ENCODE measurements at regions not wholly inside any gene's neighbourhood (a gene's known extent, or its start where the extent isn't known, plus 50 kb on each side); places are given as distances from the start of the nearest gene placed in this dataset.

DNA sequence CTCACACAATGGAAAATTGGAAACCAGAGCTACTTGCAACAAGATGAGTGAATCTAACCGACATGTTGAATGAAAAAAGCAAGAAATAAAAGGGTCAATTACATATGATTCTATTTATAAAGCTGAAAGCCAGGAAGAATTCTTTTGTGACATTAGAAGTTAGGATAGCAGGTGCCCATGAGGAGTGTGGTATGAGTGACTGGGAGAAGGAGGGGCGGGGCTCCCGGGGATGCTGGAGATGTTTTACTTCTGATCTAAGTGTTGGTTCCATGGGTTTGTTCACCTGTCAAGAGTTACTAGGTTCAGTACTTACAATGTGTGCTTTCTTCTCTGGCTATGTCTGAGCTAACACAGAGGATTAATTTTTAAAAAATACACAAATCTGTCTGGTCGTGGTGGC is 60.8 kb downstream of the NSMCE3 start:
- Mint-ChIP-seq H3K27ac (no peak overlapping the region), H3K4me3 (no peak overlapping the region), H3K4me1 (peaks cover 2% of the 10 kb centered on the region), H3K36me3 (ENCODE audit: low read depth) (no peaks in the 10 kb centered on the region), H3K9me3 (no peaks in the 10 kb centered on the region), H3K27me3 (peaks cover 15% of the 10 kb centered on the region)
- POLR2A ChIA-PET: no interaction called here
- CTCF ChIA-PET: no interaction called here
- DNase-seq: no peak

DNA sequence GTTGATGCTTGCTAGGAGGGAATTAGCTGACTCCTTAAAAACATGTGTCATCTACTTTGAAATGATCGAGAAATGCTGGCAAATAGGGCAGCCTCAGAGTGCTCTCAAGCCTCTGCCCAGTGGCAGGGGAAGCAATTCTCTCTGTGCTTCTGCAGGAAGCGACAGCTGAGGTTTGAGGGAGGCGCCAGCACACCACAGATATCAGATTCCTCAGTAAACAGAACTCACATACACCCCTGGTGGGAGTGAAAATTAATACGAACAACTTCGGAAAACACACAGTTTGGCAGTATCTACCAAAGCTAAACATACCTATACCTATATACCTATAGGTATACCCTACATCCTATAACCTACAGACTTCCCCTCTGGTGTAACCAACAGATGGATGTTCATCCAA is 61.3 kb downstream of the NSMCE3 start:
- POLR2A ChIA-PET: no interaction called here
- Mint-ChIP-seq H3K4me3 (no peak overlapping the region), H3K27me3 (peaks cover 15% of the 10 kb centered on the region), H3K36me3 (ENCODE audit: low read depth) (no peaks in the 10 kb centered on the region), H3K27ac (no peak overlapping the region), H3K9me3 (no peaks in the 10 kb centered on the region), H3K4me1 (peaks cover 2% of the 10 kb centered on the region)
- CTCF ChIA-PET: no interaction called here
- no peak for DNase-seq

DNA sequence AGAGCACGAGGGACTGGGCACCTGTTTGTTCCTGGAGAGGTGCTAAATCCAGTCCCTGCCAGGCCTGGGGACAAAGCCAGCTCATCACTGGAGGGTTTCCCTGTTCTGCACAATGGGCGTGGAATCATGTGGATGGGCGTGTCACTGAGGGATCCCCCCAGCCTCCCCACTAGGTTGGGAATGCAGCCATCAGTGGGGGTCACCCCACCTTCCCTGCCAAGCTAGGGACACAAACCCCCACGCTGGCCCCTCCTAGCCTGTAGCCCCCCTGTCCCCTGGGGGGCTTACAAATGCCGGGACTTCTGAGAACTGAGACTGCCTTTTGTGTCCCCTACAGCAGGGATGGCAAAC is 61.9 kb downstream of the NSMCE3 start:
- Mint-ChIP-seq H3K27ac (no peak overlapping the region), H3K27me3 (peaks cover 15% of the 10 kb centered on the region), H3K4me3 (no peak overlapping the region), H3K36me3 (ENCODE audit: low read depth) (no peaks in the 10 kb centered on the region), H3K9me3 (no peaks in the 10 kb centered on the region), H3K4me1 (peaks cover 2% of the 10 kb centered on the region)
- ChIA-PET CTCF (no interaction called here), POLR2A (no interaction called here)
- DNase-seq: no peak

DNA sequence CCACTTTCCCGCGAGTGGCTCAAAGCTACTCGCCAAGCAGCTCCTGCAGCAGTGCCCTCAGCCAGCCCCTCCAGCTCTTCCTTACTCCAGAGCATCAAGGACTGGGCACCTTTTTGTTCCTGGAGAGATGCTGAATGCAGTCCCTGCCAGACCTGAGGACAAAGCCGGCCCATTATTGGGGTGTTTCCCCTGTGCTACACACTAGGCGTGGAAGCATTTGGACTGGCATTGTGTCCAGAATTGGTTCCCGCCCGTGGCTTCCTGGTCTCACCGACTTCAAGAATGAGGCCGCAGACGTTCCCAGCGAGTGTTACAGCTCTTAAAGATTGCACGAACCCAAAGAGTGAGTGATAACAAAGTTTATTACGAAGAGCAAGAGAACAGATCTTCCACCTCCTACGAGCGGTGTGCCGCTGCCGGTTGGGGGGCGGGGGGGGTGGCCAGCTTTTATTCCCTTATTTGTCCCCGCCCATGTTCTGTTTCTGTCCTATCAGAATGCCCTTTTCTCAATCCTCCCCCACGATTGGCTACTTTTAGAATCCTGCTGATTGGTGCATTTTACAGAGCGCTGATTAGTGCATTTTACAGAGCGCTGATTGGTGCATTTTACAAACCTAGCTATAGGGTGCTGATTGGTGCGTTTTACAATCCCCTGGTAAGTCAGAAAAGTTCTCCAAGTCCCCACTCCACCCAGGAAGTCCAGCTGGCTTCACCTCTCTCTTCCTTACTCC is 62.4 kb downstream of the NSMCE3 start:
- no peak overlapping the region for H3K4me3 Mint-ChIP-seq
- no peaks in the 10 kb centered on the region for H3K36me3 Mint-ChIP-seq (ENCODE audit: low read depth)
- ChIA-PET POLR2A (no interaction called here), CTCF (no interaction called here)
- peaks cover 14% of the 10 kb centered on the region for H3K27me3 Mint-ChIP-seq
- DNase-seq: no peak
- H3K27ac Mint-ChIP-seq: no peak overlapping the region
- H3K4me1 Mint-ChIP-seq: no peaks in the 10 kb centered on the region
- no peaks in the 10 kb centered on the region for H3K9me3 Mint-ChIP-seq

DNA sequence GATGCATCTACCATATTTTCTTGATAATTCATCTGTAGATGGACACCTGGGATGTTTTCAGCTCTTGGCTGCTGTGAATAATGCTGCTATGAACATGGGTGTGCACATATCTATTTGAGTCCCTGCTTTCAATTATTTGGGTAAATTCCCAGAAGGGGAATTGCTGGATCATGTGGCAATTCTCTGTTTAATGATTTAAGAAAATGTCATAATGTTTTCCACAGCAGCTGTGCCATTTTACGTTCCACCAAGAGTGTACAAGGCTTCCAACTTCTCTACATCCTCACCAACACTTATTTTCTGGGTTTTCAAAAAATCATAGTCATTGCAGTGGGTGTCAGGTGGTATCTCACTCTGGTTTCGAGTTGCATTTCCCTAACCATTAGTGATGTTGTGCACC is 64.4 kb downstream of the NSMCE3 start:
- no peaks in the 10 kb centered on the region for H3K36me3 Mint-ChIP-seq (ENCODE audit: low read depth)
- H3K4me3 Mint-ChIP-seq: no peak overlapping the region
- H3K27me3 Mint-ChIP-seq: peaks cover 9% of the 10 kb centered on the region
- ChIA-PET POLR2A (no interaction called here), CTCF (no interaction called here)
- H3K4me1 Mint-ChIP-seq: no peaks in the 10 kb centered on the region
- DNase-seq: no peak
- H3K9me3 Mint-ChIP-seq: no peaks in the 10 kb centered on the region
- H3K27ac Mint-ChIP-seq: no peak overlapping the region

DNA sequence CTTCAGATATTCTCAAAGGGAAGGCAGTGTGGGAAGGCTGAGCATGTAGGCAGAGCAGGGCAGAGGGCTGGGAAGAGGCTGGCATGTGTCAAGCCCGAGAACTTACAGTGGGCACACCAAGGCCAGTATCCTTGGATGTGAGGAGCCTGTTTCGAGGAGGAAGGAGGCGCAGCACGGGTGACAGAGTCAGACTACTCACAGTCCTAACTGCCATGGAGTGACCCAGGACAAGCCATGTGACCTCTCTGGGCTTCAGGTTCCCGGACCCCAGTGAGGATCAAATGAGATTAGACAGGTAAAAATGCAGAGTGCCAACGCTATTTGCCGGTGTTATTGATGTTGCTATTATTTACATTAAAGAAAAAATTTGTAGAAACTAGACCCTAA is 65.3 kb downstream of the NSMCE3 start:
- CTCF ChIA-PET: no interaction called here
- H3K9me3 Mint-ChIP-seq: no peaks in the 10 kb centered on the region

DNA sequence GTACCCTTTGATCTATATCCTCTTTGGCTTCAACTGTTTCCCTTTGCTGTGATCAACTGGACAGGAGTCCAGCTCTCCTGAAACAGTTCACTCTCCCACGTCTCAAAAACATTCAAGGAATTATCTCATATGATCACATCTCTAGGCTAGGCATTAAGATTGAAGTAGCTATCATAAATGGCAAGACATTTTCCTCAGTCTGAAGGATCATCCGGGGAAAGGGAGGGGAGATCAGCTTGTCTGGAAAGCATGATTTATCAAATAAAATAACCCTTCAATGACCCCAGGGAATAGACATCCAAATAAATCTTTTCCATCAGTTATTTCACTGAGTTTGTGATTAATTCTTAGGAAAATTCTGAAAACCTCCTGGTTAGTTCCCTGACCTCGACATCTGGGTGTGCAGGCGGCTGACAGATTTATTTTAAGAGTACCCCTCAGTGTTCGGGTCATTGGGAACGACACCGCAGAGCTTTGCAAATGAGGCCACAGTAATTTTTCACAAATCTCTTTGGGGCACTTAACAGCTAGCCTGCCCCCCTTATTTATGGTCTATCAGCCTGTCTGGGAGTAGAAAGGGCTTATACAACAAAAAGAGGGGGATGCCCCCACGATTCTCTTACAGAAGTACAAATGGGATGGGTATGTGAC is 65.8 kb downstream of the NSMCE3 start:
- peaks cover 10% of the 10 kb centered on the region for H3K27me3 Mint-ChIP-seq
- ChIA-PET POLR2A (no interaction called here), CTCF (no interaction called here)
- H3K36me3 Mint-ChIP-seq (ENCODE audit: low read depth): no peaks in the 10 kb centered on the region
- H3K27ac Mint-ChIP-seq: no peak overlapping the region
- no peak for DNase-seq
- H3K4me1 Mint-ChIP-seq: no peaks in the 10 kb centered on the region
- H3K4me3 Mint-ChIP-seq: no peak overlapping the region
- H3K9me3 Mint-ChIP-seq: no peaks in the 10 kb centered on the region

More for the DNA sequence above, 65.3 kb downstream of the NSMCE3 start:
- Mint-ChIP-seq H3K27ac (no peak overlapping the region), H3K4me1 (no peaks in the 10 kb centered on the region), H3K36me3 (ENCODE audit: low read depth) (no peaks in the 10 kb centered on the region), H3K27me3 (peaks cover 10% of the 10 kb centered on the region), H3K4me3 (no peak overlapping the region)
- POLR2A ChIA-PET: no interaction called here
- no peak for DNase-seq

DNA sequence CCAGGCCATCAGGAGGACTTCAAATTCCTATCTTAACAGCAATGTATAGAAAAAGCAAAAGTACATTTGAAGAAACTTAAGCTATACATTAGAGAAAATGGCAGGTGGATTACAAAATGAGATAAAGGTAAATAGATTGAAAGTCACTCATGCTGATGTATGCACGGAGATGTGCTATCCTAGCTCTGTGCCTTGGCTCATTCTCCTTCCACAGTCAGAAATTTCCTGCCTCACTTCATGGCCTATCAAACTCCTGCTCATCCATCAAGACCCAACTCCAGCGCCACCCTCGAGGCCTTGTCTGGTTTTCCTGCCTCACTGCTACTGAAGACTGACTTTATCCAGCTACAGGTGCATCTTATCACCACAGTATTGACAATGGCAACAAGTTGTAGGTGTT is 72.9 kb downstream of the NSMCE3 start:
- Mint-ChIP-seq H3K9me3 (no peaks in the 10 kb centered on the region), H3K36me3 (ENCODE audit: low read depth) (no peaks in the 10 kb centered on the region), H3K4me1 (no peaks in the 10 kb centered on the region), H3K27me3 (peaks cover 9% of the 10 kb centered on the region), H3K27ac (no peak overlapping the region), H3K4me3 (no peak overlapping the region)
- POLR2A ChIA-PET: no interaction called here
- CTCF ChIA-PET: no interaction called here
- DNase-seq: no peak

DNA sequence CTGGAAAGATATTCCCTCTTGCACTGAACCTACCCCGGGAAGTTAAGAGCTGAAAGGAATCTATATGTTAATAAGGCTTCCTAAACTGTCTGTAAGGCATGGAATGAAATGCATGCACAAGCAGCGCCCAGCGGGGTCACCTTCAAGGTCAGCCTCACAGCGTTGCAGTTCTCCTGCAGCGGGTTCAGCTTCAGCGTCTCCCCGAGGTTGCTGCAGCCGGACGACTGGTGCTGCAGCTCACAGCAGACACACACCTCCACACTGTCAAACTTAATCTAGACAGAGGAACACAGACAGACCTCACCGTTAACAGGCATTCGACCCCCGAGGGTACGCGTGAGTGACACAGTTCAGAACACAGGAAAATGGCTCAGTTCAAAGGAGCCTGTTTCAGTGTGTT is 73.3 kb downstream of the NSMCE3 start:
- H3K36me3 Mint-ChIP-seq (ENCODE audit: low read depth): no peaks in the 10 kb centered on the region
- H3K9me3 Mint-ChIP-seq: no peaks in the 10 kb centered on the region

DNA sequence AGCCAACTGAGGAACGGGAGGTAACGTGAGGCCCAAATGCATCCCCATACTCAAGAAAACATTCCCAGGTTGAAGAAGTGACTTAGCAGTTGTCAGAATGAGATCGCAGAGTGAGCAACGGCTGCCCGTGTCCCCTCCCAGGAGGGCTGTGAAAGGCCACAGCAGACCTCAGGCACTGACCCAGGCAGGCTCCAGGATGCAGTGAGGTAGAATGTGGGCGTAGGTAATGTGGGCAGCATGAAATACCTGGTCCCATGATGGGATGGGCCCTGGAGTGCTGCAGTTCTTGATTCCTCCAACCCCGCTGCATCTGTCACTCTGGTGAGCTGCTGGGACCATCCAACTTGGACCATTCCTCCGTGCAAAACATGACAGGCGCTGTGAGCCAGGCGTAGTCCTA is 74.8 kb downstream of the NSMCE3 start:
- ChIA-PET CTCF (no interaction called here), POLR2A (no interaction called here)
- no peak overlapping the region for H3K4me3 Mint-ChIP-seq
- no peak for DNase-seq
- no peaks in the 10 kb centered on the region for H3K36me3 Mint-ChIP-seq (ENCODE audit: low read depth)
- H3K27ac Mint-ChIP-seq: no peak overlapping the region
- peaks cover 12% of the 10 kb centered on the region for H3K27me3 Mint-ChIP-seq
- H3K4me1 Mint-ChIP-seq: no peaks in the 10 kb centered on the region
- no peaks in the 10 kb centered on the region for H3K9me3 Mint-ChIP-seq

More for the DNA sequence above, 73.3 kb downstream of the NSMCE3 start:
- ChIA-PET CTCF (no interaction called here), POLR2A (no interaction called here)
- no peak for DNase-seq
- no peak overlapping the region for H3K4me3 Mint-ChIP-seq
- peaks cover 10% of the 10 kb centered on the region for H3K27me3 Mint-ChIP-seq
- H3K4me1 Mint-ChIP-seq: no peaks in the 10 kb centered on the region
- no peak overlapping the region for H3K27ac Mint-ChIP-seq

DNA sequence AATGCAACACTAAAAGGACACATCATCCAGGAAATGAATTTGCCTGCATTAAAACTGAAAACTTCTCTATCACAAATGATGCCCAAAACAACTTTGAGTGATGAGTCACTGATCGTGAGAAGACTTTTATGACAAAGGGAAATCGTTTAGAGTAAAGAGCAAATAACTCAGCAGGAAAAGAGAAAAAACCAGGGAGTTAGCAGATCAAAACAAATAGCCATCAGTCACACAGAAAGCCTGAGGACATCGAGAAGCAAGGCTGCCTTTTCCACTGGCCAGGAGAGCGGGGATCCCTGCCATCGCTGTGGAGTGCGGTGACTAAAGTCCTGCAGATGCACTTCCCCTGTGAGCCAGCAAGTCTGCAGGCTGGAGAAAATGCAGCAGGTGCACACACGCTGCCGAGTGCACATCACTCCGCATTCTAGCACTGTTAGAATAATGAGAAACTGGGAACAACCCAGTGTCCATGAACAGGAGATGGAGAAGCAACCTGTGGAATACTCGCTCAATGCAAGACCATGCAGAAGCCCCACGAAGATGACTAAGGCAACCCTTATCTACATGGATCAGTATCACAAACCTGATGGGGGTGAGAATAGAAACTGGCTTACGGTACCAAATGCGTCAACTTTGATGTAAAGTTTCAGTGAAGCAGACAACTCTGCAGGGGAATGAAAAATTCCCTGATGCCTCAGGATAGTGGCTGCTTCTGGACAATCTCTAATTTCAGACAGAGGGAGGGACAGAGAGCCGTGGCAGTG is 86.4 kb downstream of the NSMCE3 start:
- H3K9me3 Mint-ChIP-seq: no peaks in the 10 kb centered on the region
- H3K36me3 Mint-ChIP-seq (ENCODE audit: low read depth): no peaks in the 10 kb centered on the region
- H3K27me3 Mint-ChIP-seq: peaks cover 20% of the 10 kb centered on the region
- H3K4me3 Mint-ChIP-seq: no peak overlapping the region
- ChIA-PET POLR2A (no interaction called here), CTCF (no interaction called here)
- peak overlapping the region; percentile 33 for H3K27ac Mint-ChIP-seq
- DNase-seq: no peak
- H3K4me1 Mint-ChIP-seq: peaks cover 14% of the 10 kb centered on the region

DNA sequence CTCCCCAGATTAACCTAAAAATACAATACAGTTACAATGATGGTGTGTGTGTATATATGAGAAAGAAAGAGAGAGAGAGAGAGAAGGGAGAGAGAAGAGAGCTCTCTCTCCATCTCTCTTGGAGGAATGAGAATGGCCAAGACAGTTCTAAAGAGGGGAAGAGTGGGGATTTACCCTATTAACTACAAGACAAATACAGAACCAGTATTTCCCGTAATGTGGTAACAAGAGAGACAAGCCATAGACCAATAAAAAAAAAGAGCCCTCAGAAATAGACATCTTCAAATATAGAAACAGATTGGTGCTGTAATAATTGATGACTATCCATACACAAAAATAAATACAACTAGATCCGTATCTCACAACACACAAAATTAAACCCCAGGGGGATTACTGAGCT is 87.0 kb downstream of the NSMCE3 start:
- Mint-ChIP-seq H3K36me3 (ENCODE audit: low read depth) (no peaks in the 10 kb centered on the region), H3K4me3 (no peak overlapping the region), H3K4me1 (peaks cover 14% of the 10 kb centered on the region), H3K27ac (no peak overlapping the region), H3K9me3 (no peaks in the 10 kb centered on the region), H3K27me3 (peaks cover 20% of the 10 kb centered on the region)
- ChIA-PET CTCF (no interaction called here), POLR2A (no interaction called here)
- DNase-seq: no peak

DNA sequence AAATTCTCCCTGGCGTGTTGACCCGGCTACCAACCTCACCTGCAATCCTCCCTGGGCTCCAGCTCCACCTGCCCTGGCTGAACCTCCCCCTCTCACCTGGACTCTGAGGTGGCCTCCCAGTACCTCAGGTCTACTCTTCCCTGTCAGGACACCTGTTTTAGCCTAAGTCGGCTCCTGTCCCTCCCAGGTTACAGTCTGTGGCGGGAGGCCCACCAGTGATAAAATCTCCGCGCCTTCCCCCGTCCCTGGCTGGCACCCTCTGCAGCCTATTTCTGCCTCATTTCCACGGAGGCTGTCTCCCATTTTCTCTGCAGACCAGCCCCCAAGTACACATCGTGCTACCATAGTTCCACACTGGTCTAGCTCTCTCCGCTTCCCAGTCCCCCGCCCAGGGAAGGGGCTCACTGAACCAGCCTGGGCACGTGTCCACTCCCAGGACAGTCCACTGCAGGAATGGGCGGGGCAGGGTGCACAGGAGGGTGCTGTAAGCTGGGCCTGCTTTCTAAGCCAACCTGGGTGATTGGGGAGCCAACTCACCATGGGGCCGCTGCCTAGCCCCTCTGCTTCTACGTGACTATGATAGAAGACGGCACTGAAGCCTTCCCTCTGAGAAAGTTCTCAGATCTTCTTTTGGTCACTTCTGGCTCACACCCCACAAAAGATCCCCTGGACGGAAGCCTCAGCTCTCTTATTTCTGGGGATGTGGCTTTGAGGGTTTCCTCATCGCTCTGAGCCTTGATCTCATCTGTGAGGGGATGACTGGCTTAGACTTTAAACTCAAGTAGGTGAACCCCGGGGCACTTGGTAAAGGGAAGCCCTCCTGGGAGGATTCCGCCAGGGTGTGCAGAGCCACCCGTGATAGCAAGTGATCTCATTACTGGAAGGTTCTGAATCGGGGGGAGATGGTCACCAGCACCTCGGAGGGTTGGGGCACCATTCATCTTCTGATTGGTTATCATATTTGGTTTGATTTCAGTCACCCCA is 96.6 kb downstream of the NSMCE3 start:
- H3K4me3 Mint-ChIP-seq: no peak overlapping the region
- POLR2A ChIA-PET: no interaction called here
- H3K9me3 Mint-ChIP-seq: no peaks in the 10 kb centered on the region
- no peak for DNase-seq
- H3K36me3 Mint-ChIP-seq (ENCODE audit: low read depth): no peaks in the 10 kb centered on the region
- no peaks in the 10 kb centered on the region for H3K4me1 Mint-ChIP-seq
- CTCF ChIA-PET: no interaction called here
- peaks cover 21% of the 10 kb centered on the region for H3K27me3 Mint-ChIP-seq
- H3K27ac Mint-ChIP-seq: no peak overlapping the region

Data from activated CD4-positive, alpha-beta memory T cell treated with anti-CD3 and anti-CD28 coated beads, Interleukin-2, amount 10 ng/mL, durations not matched to agents 7 days and 5 days (primary cell).